GM21423 (cell line): ENCODE measurements at regions not wholly inside any gene's neighbourhood (a gene's known extent, or its start where the extent isn't known, plus 50 kb on each side); places are given as distances from the start of the nearest gene placed in this dataset.

Source experiments
- ATAC-seq: cut with Tn5 transposase; IDR thresholded peaks from one replicate; pipeline ENCODE4 v1.9.1; 2021; ENCODE audit warnings: mild to moderate bottlenecking, moderate library complexity; ENCODE audit not compliant: unreplicated experiment

GRCh38 chr2:147045113-147045512 is 799.7 kb upstream of the ACVR2A start:
- no peak for ATAC-seq

GRCh38 chr2:147041121-147041494 is 803.7 kb upstream of the ACVR2A start:
- ATAC-seq = no peak

GRCh38 chr2:147040298-147041120 is 804.3 kb upstream of the ACVR2A start:
- ATAC-seq = no peak

- ATAC-seq = no peak
These were observed 807.8 kb upstream of the ACVR2A start for GRCh38 chr2:147037048-147037447.

- no peak for ATAC-seq
These were observed 811.8 kb upstream of the ACVR2A start for GRCh38 chr2:147033044-147033443.

- no peak for ATAC-seq
These were observed 812.9 kb upstream of the ACVR2A start for GRCh38 chr2:147031897-147032296.

GRCh38 chr2:147030966-147031720 is 813.7 kb upstream of the ACVR2A start:
- ATAC-seq = no peak

GRCh38 chr2:147027436-147027835 is 817.4 kb upstream of the ACVR2A start:
- no peak for ATAC-seq

GRCh38 chr2:147026664-147027295 is 818.0 kb upstream of the ACVR2A start:
- no peak for ATAC-seq

GRCh38 chr2:147025646-147026585 is 818.9 kb upstream of the ACVR2A start:
- no peak for ATAC-seq

- no peak for ATAC-seq
These were observed 825.5 kb upstream of the ACVR2A start for GRCh38 chr2:147019311-147019710.

GRCh38 chr2:147017951-147018645 is 826.7 kb upstream of the ACVR2A start:
- ATAC-seq = no peak

- ATAC-seq = no peak
These were observed 828.6 kb upstream of the ACVR2A start for GRCh38 chr2:147016181-147016580.

- ATAC-seq = no peak
These were observed 829.2 kb upstream of the ACVR2A start for GRCh38 chr2:147015591-147015990.

- no peak for ATAC-seq
These were observed 831.0 kb upstream of the ACVR2A start for GRCh38 chr2:147013696-147014392.

GRCh38 chr2:147008481-147008880 is 836.3 kb upstream of the ACVR2A start:
- no peak for ATAC-seq

- ATAC-seq = no peak
These were observed 838.1 kb upstream of the ACVR2A start for GRCh38 chr2:147006736-147007141.

GRCh38 chr2:147003081-147003480 is 841.7 kb upstream of the ACVR2A start:
- no peak for ATAC-seq

- no peak for ATAC-seq
These were observed 842.6 kb upstream of the ACVR2A start for GRCh38 chr2:147002256-147002655.
